ENCODE measurements at regions not wholly inside any gene's neighbourhood (a gene's known extent, or its start where the extent isn't known, plus 50 kb on each side); places are given as distances from the start of the nearest gene placed in this dataset.

GRCh38 chr6:106752641-106753040 lies 123.3 kb downstream of the QRSL1 start:
- TF ChIP-seq EZH2 (IDR thresholded peaks at IDR 0.05) (no peak), EZH2phosphoT487 (IDR thresholded peaks at IDR 0.05; ENCODE audit: borderline replicate concordance) (no peak), ATF3 (IDR thresholded peaks at IDR 0.05) (no peak), MAX (IDR thresholded peaks at IDR 0.05) (no peak), REST (IDR thresholded peaks at IDR 0.05; ENCODE audit: low read depth) (no peak), CTCF (IDR thresholded peaks at IDR 0.05 in 2 of 3, conservative IDR thresholded peaks at IDR 0.05 in 1 of 3; ENCODE audit: borderline replicate concordance in 1 of 3, insufficient read depth in 1 of 3, low read depth in 2 of 3, low read length in 2 of 3) (no peak), SRF (IDR thresholded peaks at IDR 0.05; ENCODE audit: low read depth) (no peak), TCF7L2 (IDR thresholded peaks at IDR 0.05; ENCODE audit: borderline replicate concordance, extremely low read depth, insufficient read depth, insufficient read length) (no peak), POLR2A (IDR thresholded peaks at IDR 0.05; ENCODE audit: borderline replicate concordance, extremely low read depth, insufficient read depth, insufficient read length) (no peak)
